DOHH2 (cell line): ENCODE measurements at regions not wholly inside any gene's neighbourhood (a gene's known extent, or its start where the extent isn't known, plus 50 kb on each side); places are given as distances from the start of the nearest gene placed in this dataset.

Experiments
- EZH2phosphoT487 ChIP-seq: fragments of 200-600 bp; sonication (generic); IDR thresholded peaks from 2 replicates; pipeline ENCODE4 v1.6.1; 2017; ENCODE audit warnings: borderline replicate concordance, mild to moderate bottlenecking, antibody characterized with exemption, low read length, moderate library complexity, mixed read lengths
- TF ChIP-seq, protein P1 (sequence below): fragments of 200-600 bp; sonication (generic); IDR thresholded peaks from one replicate; pipeline ENCODE4 v1.5.1; 2014; ENCODE audit warnings: antibody characterized with exemption, mild to moderate bottlenecking, low read depth, low read length; ENCODE audit not compliant: poor library complexity, severe bottlenecking

DNA sequence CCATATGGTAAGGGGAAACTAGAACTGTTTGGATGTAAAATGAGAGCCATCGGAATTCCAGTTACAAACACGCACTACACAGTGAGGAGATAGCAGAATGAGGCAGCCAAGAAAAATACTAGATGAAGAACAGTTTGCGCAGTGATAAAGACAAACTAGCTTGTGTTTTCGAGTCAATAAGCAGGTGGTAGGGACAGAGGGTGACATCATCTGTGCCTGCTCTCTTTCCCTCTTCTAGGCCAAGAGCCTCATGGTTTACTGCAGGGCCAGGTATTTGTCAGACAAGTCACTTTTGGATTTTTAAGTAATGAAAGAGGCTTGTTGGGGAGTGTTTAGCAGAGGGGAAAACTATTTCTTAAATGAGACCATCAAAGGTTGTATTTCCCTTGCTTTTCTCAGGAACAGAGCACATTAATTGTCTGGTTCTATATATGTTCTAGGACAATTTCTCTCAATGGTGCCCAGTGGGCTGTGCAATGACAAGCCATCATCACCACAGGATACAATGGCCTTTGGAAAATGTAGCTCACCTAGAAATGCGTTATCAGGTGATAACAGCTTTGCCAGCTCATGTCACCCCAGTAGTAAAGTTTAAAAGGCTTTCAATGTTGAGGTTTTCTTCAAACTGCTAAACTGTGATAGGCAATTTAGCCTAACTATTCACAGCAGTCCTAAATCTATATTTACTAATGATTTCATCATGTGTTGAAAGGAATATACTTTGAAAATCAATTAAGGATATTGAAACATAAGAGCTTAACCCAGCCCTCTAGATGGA lies 1210.3 kb upstream of the ZEB2 start:
- TF ChIP-seq, protein P1, sequence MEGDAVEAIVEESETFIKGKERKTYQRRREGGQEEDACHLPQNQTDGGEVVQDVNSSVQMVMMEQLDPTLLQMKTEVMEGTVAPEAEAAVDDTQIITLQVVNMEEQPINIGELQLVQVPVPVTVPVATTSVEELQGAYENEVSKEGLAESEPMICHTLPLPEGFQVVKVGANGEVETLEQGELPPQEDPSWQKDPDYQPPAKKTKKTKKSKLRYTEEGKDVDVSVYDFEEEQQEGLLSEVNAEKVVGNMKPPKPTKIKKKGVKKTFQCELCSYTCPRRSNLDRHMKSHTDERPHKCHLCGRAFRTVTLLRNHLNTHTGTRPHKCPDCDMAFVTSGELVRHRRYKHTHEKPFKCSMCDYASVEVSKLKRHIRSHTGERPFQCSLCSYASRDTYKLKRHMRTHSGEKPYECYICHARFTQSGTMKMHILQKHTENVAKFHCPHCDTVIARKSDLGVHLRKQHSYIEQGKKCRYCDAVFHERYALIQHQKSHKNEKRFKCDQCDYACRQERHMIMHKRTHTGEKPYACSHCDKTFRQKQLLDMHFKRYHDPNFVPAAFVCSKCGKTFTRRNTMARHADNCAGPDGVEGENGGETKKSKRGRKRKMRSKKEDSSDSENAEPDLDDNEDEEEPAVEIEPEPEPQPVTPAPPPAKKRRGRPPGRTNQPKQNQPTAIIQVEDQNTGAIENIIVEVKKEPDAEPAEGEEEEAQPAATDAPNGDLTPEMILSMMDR: no peak
- no peak for TF ChIP-seq EZH2phosphoT487
